ENCODE measurements at regions not wholly inside any gene's neighbourhood (a gene's known extent, or its start where the extent isn't known, plus 50 kb on each side); places are given as distances from the start of the nearest gene placed in this dataset.

DNA sequence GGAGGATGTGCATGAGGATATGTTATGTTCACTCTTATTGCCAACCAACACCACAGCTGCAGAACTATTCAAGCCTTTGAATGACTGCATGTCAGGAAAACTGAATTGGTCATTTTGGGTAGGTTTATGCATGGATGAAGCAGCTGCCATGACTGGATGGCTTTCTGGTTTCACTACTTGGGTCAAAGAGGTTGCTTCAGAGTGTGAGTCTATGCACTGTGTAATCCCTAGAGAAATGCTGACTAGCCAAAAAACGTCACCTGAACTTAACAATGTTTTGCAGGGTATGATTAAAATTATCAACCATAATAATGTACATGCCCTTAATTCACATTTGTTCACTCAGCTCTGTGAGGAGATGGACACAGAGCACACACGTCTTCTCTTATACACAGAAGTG lies 206.7 kb upstream of the RBBP8 start:
- no peak overlapping the region for H3K4me3 ChIP-seq (replicated peaks in 1 of 2; ENCODE audit: low read depth in 2 of 2, low read length in 2 of 2)
- no peak for DNase-seq (ENCODE audit: low read depth in 2 of 2)
- TF ChIP-seq, protein P1, sequence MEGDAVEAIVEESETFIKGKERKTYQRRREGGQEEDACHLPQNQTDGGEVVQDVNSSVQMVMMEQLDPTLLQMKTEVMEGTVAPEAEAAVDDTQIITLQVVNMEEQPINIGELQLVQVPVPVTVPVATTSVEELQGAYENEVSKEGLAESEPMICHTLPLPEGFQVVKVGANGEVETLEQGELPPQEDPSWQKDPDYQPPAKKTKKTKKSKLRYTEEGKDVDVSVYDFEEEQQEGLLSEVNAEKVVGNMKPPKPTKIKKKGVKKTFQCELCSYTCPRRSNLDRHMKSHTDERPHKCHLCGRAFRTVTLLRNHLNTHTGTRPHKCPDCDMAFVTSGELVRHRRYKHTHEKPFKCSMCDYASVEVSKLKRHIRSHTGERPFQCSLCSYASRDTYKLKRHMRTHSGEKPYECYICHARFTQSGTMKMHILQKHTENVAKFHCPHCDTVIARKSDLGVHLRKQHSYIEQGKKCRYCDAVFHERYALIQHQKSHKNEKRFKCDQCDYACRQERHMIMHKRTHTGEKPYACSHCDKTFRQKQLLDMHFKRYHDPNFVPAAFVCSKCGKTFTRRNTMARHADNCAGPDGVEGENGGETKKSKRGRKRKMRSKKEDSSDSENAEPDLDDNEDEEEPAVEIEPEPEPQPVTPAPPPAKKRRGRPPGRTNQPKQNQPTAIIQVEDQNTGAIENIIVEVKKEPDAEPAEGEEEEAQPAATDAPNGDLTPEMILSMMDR (IDR thresholded peaks at IDR 0.05; ENCODE audit: low read depth, low read length), result no peak

DNA sequence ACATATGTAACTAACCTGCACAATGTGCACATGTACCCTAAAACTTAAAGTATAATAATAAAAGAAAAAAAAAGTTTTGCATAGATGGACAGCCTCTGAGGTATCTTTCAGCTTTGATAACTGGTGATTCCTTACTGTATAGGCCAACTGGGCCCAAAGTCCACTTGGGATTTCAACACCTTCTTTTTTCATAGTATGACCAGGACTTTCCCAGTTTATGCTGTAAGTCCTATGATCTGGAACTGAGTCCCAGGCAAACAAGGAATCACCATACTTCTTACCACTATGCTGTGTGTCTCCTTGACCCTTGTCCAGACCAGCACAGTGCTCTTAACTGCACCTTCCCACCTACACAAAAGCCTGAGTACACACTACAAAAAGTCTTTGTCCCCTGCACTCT lies 205.1 kb upstream of the RBBP8 start:
- DNase-seq (ENCODE audit: low read depth in 2 of 2), result no peak
- TF ChIP-seq, protein P1 (IDR thresholded peaks at IDR 0.05; ENCODE audit: low read depth, low read length), result no peak
- no peak overlapping the region for H3K4me3 ChIP-seq (replicated peaks in 1 of 2; ENCODE audit: low read depth in 2 of 2, low read length in 2 of 2)

DNA sequence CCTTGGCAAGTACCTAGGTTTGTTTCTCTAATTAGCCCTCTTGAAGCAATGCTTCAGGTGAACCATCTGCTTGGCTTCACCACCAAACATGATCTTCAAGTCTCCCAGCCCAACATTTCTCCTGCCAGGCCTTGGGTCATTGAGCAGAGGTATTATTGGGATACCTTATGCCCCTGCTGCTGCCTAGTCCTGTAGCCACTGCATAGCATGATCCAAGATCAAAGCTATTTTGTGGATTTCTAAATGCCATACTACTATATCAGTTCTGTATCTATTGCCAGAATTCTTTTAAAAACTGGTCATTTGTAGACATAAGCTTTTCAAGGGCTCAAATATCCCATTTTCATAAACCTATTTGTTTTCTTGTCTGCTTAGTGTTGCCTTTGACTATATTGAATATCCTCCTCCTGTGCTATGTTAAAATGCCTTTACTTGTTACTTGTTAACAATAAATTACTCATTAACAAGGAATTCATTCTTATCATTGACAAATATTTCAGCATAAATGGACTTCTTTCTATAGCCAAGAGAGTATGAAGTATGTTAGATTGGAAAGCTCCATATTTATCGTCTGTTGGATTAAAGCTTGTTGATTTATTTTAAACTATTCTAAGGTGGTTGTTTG lies 204.5 kb upstream of the RBBP8 start:
- DNase-seq (ENCODE audit: low read depth in 2 of 2), result peak in 1 of 2 donors; percentile 14
- H3K4me3 ChIP-seq (replicated peaks in 1 of 2; ENCODE audit: low read depth in 2 of 2, low read length in 2 of 2), result no peak overlapping the region
- TF ChIP-seq, protein P1 (IDR thresholded peaks at IDR 0.05; ENCODE audit: low read depth, low read length), result no peak

DNA sequence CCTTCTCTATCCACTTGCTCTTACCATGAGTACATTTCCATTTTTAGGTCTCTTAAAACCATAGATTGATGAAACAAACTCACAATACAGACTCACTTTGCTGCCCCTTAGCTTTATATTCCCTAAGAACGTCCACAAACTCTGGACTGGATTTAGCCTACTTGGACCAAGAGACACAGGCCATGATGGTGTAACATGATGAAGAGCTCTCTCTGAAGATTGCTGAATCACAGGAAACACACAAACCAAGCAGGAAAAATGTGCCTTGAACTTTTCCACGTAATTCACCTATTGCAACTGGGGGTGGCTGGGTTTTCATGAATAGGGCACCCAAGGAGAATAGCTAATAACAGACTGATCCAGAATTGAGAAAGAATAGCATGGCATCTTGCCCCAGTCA lies 201.7 kb upstream of the RBBP8 start:
- TF ChIP-seq, protein P1 (IDR thresholded peaks at IDR 0.05; ENCODE audit: low read depth, low read length), result no peak
- no peak overlapping the region for H3K4me3 ChIP-seq (replicated peaks in 1 of 2; ENCODE audit: low read depth in 2 of 2, low read length in 2 of 2)
- no peak for DNase-seq (ENCODE audit: low read depth in 2 of 2)

DNA sequence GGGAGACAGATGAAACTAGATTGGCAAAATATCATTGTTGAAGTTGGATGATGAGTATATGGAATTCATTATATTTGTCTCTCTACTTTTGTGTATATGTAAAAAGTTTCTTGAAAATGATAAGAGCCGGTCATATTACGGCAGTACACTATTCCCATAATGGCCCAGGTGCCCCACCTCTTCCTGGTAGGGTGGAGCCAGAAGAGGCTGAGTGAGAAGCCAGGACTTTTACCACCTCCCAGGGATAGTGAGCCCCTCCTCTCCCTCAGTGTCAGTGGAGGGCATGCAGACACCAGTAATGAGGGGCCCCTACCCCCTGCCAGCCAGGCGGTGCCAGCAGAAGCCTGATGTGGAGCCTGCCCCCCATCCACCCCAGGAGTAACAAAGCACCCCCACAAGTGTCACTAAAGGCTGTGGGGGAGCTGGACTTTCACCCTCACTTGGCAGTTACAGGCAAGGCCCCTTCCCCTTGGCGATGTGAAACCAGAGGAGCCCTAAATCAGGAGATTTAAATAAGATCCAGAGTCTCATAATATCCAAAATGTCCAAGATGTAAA lies 198.9 kb upstream of the RBBP8 start:
- H3K4me3 ChIP-seq (replicated peaks in 1 of 2; ENCODE audit: low read depth in 2 of 2, low read length in 2 of 2), result no peak overlapping the region
- no peak for DNase-seq (ENCODE audit: low read depth in 2 of 2)
- TF ChIP-seq, protein P1 (IDR thresholded peaks at IDR 0.05; ENCODE audit: low read depth, low read length), result no peak

DNA sequence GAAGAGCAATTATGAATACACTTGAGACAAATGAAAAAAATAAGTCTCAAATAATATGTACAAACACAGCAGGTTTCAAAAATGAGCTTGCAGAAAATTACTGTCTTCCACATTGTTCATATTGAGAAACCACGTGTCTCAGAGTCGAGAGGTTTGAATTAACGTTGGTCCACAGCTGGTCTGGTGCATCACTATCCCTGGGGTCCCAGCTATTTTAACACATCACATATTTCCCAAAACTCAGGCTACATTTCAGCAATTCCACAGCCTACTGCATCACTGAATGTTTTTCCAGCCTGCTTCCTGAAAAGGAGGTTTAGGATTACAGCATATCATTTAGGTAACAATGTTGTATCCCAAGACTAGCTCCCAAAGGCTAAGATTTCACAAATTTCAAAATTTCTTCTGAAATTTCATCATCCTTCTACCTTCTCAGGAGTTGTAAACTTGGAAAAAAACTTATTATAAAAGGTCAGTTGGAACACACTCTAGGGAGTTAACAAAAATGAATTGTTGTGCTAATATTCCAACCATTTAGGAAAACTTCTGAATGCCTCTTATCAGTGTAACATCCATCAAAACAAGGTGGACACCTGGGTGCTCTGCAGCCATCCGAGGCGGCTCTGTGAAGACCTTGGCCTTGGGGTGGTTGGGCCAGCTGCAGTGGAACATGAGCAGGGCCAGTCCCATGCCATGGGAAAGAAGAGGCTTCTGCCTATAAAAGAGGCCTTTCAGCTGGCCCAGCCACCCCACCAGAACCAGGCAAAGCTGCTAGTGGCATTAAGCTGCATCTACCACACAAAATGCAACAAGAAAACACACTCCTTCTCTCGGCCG lies 198.1 kb upstream of the RBBP8 start:
- no peak overlapping the region for H3K4me3 ChIP-seq (replicated peaks in 1 of 2; ENCODE audit: low read depth in 2 of 2, low read length in 2 of 2)
- TF ChIP-seq, protein P1 (IDR thresholded peaks at IDR 0.05; ENCODE audit: low read depth, low read length), result no peak
- DNase-seq (ENCODE audit: low read depth in 2 of 2), result peak; percentile 48 to 61

Data from cardiac fibroblast (primary cell).